A673 (cell line): ENCODE measurements at regions not wholly inside any gene's neighbourhood (a gene's known extent, or its start where the extent isn't known, plus 50 kb on each side); places are given as distances from the start of the nearest gene placed in this dataset.

Source experiments
- BruUV-seq: library from RNA; stranded (reverse); fragments of 400-500 nt; replicated peaks from 2 replicates; lab custom pipeline; 2021; lab: Mats Ljungman, UMichigan
- CTCF ChIA-PET: fragments of 300-600 bp; sonication (Branson Sonifier 250); formaldehyde crosslinking; loops from one replicate; lab custom pipeline; 2022; ENCODE audit warnings: antibody characterized with exemption; lab: Charles Lee
- POLR2A ChIA-PET: fragments of 300-600 bp; sonication (Branson Sonifier 250); formaldehyde crosslinking; loops from one replicate; lab custom pipeline; 2022; ENCODE audit warnings: antibody characterized with exemption; ENCODE audit not compliant: low non-redundant PET; lab: Charles Lee
- DNase-seq: peaks from one replicate; pipeline ENCODE4 v3.0.0-alpha.2; 2015; ENCODE audit warnings: low spot score
- H3K27ac ChIP-seq: fragments of 200-600 bp; sonication (generic); 2 replicates; pipeline ENCODE4 v1.5.1; 2016; ENCODE audit warnings: mixed run types, low read depth, mild to moderate bottlenecking, mixed read lengths, antibody characterized with exemption, low read length; ENCODE audit not compliant: poor library complexity, severe bottlenecking
- H3K27me3 ChIP-seq: fragments of 200-600 bp; sonication (generic); replicated peaks from 2 replicates; pipeline ENCODE4 v1.6.1; 2017; ENCODE audit warnings: mixed run types, low read depth, mild to moderate bottlenecking, mixed read lengths, antibody characterized with exemption, low read length; ENCODE audit not compliant: insufficient read depth, poor library complexity
- H3K36me3 ChIP-seq: fragments of 200-600 bp; sonication (generic); 2 replicates; pipeline ENCODE4 v1.6.1; 2016; ENCODE audit warnings: mixed run types, mild to moderate bottlenecking, mixed read lengths, antibody characterized with exemption, low read length; ENCODE audit not compliant: insufficient read depth, poor library complexity, severe bottlenecking
- H3K4me1 ChIP-seq: fragments of 200-600 bp; sonication (generic); 2 replicates; pipeline ENCODE4 v1.6.1; 2017; ENCODE audit warnings: mixed run types, mild to moderate bottlenecking, mixed read lengths, antibody characterized with exemption, low read length; ENCODE audit not compliant: insufficient read depth, poor library complexity, severe bottlenecking
- H3K4me3 ChIP-seq: fragments of 200-600 bp; sonication (generic); 2 replicates; pipeline ENCODE4 v1.5.1; 2016; ENCODE audit warnings: low read depth, mixed run types, mild to moderate bottlenecking, mixed read lengths, low read length; ENCODE audit not compliant: poor library complexity, severe bottlenecking
- H3K9me3 ChIP-seq: fragments of 200-600 bp; sonication (generic); 2 replicates; pipeline ENCODE4 v1.6.1; 2016; ENCODE audit warnings: mixed run types, low read depth, mild to moderate bottlenecking, mixed read lengths, antibody characterized with exemption, low read length; ENCODE audit not compliant: poor library complexity, severe bottlenecking
- EZH2 ChIP-seq: fragments of 200-600 bp; sonication (generic); IDR thresholded peaks from 2 replicates; pipeline ENCODE4 v1.6.1; 2017; ENCODE audit warnings: borderline replicate concordance, low read depth, mild to moderate bottlenecking, mixed read lengths, antibody characterized with exemption, low read length; ENCODE audit not compliant: poor library complexity, severe bottlenecking
- intact Hi-C: fragments of 100-400 bp; cut with micrococcal nuclease; formaldehyde crosslinking; loops from one replicate; pipeline ENCODE4 v1.10.0; 2022; ENCODE audit not compliant: unreplicated experiment
- TF ChIP-seq, protein P1 (sequence below): fragments of 300-800, 200-600 bp; sonication (generic); conservative IDR thresholded peaks from 2 replicates; pipeline ENCODE4 v1.5.1; 2017; ENCODE audit warnings: low read depth, mild to moderate bottlenecking, antibody characterized with exemption, low read length, moderate library complexity, mixed read lengths

DNA sequence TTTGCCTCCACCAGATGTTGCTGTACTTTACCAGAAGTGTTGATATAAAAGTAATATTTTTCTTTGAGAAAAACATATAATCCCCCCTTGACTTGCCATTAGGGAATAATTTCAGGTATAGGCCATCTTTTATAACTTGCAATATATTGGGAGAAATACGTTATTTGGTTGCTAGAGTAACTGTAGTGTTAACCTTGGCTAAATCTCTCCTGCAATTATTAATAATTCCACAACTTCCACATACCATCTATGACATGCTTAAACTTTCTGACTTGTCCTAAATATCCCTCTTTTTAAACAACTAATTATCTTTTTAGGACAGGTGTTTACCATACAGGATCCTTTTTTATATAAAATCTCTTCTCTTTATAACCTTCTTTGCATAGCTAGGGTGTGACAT lies 1048.2 kb downstream of the SLC16A7 start:
- Histone ChIP-seq H3K36me3 (no peaks in the 10 kb centered on the region), H3K4me1 (no peaks in the 10 kb centered on the region), H3K9me3 (peaks cover 37% of the 10 kb centered on the region), H3K4me3 (no peak overlapping the region), H3K27me3 (no peaks in the 10 kb centered on the region), H3K27ac (no peak overlapping the region)
- TF ChIP-seq, protein P1, sequence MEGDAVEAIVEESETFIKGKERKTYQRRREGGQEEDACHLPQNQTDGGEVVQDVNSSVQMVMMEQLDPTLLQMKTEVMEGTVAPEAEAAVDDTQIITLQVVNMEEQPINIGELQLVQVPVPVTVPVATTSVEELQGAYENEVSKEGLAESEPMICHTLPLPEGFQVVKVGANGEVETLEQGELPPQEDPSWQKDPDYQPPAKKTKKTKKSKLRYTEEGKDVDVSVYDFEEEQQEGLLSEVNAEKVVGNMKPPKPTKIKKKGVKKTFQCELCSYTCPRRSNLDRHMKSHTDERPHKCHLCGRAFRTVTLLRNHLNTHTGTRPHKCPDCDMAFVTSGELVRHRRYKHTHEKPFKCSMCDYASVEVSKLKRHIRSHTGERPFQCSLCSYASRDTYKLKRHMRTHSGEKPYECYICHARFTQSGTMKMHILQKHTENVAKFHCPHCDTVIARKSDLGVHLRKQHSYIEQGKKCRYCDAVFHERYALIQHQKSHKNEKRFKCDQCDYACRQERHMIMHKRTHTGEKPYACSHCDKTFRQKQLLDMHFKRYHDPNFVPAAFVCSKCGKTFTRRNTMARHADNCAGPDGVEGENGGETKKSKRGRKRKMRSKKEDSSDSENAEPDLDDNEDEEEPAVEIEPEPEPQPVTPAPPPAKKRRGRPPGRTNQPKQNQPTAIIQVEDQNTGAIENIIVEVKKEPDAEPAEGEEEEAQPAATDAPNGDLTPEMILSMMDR = no peak
- TF ChIP-seq EZH2 = no peak
- ChIA-PET POLR2A (no interaction called here), CTCF (no interaction called here)
- intact Hi-C loops = no loop called here
- no TSS peak for BruUV-seq
- DNase-seq = no peak

DNA sequence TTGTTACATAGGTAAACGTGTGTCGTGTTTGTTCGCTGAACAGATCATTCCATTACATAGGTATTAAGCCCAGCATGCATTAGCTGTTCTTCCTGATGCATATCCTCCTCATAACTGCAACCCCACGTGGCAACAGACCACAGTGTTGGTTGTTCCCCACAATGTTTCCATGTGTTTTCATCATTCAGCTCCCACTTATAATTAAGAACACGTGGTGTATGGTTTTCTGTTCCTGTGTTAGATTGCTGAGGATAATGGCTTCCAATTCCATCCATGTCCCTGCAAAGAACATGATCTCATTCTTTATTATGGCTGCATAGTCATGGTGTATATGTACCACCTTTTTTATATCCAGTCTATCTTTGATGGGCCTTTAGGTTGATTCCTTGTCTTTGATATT lies 1071.1 kb downstream of the SLC16A7 start:
- POLR2A ChIA-PET = no interaction called here
- Histone ChIP-seq H3K27me3 (no peaks in the 10 kb centered on the region), H3K27ac (no peak overlapping the region), H3K36me3 (no peaks in the 10 kb centered on the region), H3K9me3 (no peaks in the 10 kb centered on the region), H3K4me1 (no peaks in the 10 kb centered on the region), H3K4me3 (no peak overlapping the region)
- intact Hi-C loops = no loop called here
- no TSS peak for BruUV-seq
- no peak for DNase-seq
- CTCF ChIA-PET = no interaction called here
- no peak for TF ChIP-seq EZH2
- TF ChIP-seq, protein P1 = no peak

DNA sequence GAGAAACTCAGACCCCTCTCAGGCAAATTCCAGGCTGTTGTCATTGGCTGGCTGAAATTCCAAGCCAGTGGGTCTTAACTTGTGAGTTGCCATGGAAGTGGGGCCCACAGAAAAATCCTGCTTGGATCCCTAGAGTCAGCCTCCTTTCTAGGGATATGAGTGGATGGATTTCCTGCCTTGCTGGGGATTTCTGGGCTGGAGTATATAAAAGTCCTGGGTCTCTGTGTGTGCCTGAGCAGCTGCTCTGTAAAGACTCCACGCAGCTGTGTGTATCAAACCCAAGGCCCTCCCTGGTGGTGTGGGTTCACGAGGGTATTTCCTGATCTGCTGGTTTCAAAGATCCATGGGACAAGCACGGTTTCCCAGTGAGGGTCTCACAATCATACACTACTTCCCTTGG lies 1077.1 kb downstream of the SLC16A7 start:
- no peak overlapping the region for H3K27ac ChIP-seq
- H3K36me3 ChIP-seq = no peaks in the 10 kb centered on the region
- intact Hi-C loops = no loop called here
- POLR2A ChIA-PET = no interaction called here
- CTCF ChIA-PET = no interaction called here
- H3K27me3 ChIP-seq = no peaks in the 10 kb centered on the region
- no peak overlapping the region for H3K4me3 ChIP-seq
- DNase-seq = no peak
- BruUV-seq = no TSS peak
- TF ChIP-seq EZH2 = no peak
- TF ChIP-seq, protein P1 = no peak
- H3K4me1 ChIP-seq = no peaks in the 10 kb centered on the region
- no peaks in the 10 kb centered on the region for H3K9me3 ChIP-seq
